GM21529 (cell line): ENCODE measurements at regions not wholly inside any gene's neighbourhood (a gene's known extent, or its start where the extent isn't known, plus 50 kb on each side); places are given as distances from the start of the nearest gene placed in this dataset.

Experiments
- ATAC-seq: cut with Tn5 transposase; IDR thresholded peaks from one replicate; pipeline ENCODE4 v1.9.1; 2021; ENCODE audit not compliant: unreplicated experiment

GRCh38 chr3:82311901-82312300, 550.5 kb upstream of the GBE1 start:
- ATAC-seq: no peak

DNA sequence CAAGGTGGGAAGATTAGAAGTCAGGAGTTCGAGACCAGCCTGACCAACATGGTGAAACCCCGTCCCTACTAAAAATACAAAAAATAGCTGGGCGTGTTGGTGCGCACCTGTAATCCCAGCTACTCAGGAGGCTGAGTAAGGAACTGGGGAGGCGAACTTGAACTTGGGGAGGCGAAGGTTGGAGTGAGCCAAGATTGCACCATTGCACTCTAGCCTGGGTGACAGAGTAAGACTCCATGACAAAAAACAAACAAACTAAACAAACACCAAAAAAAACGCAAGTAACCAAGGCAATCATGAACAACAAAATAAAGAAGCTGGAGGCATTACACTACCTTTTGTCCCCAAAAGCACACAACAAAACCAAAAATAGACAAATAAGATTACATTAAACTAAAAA, 547.3 kb upstream of the GBE1 start:
- no peak for ATAC-seq

GRCh38 chr3:82306189-82306588, 544.7 kb upstream of the GBE1 start:
- no peak for ATAC-seq

DNA sequence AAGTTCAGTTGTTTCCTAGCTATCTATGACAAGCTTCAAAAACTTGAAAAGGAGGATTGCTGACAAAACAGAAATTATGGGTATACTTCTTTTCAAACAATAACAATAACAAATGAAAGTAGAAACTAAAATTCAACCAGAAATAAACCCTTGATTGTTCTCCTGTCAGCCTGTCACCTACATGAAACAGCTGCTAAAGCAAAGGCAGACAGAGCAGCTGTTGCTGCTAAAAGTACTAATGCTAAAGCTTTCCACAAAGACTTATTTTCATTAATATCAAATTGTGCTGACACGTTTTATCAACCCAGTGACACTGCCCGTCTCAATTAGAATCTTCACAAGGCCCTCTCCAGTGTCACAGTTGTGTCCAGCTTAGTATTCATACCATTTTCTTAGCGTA, 533.2 kb upstream of the GBE1 start:
- no peak for ATAC-seq

GRCh38 chr3:82293867-82294266, 532.4 kb upstream of the GBE1 start:
- peak; percentile 68 for ATAC-seq

DNA sequence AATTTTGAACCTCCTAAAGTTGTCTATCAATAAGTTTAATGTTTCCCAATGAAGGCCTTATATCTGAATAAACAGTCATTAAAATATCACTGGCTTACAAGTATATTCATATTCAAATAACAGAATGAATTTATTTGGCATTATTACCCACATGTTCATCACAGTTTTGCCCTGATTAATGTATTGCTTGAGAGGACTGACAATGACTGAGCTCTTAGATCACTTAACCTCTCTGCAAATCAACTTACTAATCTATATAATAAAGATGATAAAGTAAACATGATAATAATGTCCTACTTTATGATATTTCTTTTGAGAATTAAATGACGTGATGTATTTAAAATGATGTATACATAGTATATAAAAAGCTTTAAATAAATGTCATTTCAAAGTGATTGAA, 532.0 kb upstream of the GBE1 start:
- no peak for ATAC-seq

DNA sequence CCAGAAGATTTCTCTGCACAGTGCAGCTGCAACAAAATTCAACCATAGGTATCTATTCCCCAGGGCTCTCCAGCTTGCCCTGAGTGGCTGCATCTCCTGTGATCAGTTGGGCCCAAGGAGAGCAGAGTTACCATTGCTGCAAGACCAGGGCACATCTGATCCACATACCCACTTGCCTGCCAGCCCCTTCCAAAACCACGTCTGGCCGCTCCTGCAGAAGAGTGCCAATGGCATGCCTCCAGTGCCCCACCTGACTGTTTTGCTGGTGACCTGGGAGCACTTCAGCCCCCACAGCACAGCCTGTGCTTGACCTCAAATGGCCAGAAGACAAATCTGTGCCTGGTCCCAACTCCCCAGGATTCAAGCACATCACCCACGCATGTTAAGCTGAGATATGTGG, 526.1 kb upstream of the GBE1 start:
- ATAC-seq: no peak

GRCh38 chr3:82281205-82281604, 519.8 kb upstream of the GBE1 start:
- no peak for ATAC-seq

DNA sequence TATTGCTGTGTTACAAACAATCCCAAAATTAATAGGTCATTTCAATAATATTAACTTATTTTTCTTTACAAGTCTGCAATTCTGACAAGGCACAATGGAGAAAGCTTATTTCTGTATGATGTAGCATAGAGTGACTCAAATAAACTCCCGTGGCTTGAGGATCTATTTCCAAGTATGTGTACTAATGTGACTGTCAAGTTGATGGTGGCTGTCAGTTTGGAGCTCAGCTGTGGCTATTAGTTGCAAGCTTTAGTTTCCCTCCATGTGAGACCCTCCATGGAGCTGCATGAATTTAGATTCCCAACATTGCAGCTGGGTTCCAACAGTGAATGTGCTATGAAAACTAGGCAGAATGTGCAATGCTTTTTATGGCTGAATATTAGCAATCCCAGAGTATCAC, 515.5 kb upstream of the GBE1 start:
- ATAC-seq: no peak

GRCh38 chr3:82274897-82275296, 513.5 kb upstream of the GBE1 start:
- ATAC-seq: no peak

DNA sequence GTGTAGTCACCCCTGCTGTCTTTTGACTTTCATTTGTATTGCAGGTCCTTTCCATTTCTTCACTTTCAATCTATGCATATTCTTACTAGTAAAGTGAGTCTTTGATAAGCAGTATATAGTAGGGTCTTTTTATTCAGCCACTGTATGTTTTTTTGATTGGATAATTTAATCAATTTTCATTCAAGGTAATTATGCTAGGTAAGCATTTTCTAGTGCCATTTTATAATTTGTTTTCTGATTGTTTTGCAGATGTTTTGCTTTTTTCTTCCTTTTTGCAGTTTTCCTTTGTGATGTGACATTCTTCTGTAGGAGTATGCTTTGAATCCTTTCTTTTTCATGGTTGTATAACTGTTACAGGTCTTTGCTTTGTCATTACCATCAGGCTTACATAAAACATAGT, 504.3 kb upstream of the GBE1 start:
- no peak for ATAC-seq

DNA sequence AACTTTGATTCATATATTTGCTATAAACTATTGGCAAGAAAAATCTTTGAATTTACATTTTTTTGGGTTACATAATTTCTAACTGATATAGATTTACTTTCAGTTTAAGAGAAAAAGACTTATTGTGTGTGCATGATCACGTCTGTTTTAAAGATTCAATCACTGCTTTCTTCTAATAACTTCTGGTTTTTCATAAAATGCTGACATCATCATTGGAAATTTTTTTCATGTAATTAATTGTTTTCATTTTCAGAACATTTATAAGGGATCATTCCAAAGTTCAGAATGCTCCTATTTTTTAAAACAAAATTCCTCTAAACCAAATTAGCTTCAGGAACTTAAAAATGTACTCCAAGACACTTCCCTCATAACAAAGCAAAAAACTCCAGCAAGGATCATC, 500.7 kb upstream of the GBE1 start:
- no peak for ATAC-seq

DNA sequence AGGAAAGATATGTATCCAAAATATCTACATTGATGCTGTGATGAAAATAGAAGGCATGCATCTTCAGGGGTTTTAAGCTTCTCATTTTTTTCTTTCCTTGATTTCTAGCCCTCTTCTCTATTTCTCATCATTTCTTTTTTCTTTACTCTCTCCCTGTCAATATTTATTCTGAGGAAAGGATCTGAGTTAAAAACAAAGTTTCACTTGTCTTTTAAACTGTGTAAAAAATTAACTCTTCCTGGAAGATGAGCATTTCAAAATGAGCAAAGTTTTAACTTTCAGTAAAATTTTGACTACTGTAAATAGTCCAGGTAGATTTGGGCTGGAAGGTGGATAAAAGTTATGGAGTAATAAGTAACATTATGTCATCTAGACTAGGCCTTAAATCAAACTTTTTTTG, 500.2 kb upstream of the GBE1 start:
- no peak for ATAC-seq

DNA sequence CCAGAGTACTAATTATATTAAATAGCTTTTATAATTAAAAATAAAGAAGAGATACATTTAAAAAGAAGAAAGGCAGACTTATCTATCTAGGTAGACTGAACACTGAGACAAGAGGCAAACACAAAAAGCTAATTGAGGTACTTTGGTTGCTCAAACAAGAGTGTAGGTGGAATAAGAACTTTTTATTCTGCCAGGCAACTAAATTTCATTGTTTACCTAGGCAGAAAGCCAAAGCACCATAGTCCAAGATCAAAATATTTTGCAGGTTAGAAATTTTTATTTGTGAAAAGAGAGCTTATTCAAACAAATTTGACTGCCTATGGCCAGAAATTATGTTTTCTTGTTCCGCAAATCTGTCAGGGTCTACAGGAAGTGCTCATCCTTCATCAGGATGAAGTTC, 499.6 kb upstream of the GBE1 start:
- ATAC-seq: no peak

DNA sequence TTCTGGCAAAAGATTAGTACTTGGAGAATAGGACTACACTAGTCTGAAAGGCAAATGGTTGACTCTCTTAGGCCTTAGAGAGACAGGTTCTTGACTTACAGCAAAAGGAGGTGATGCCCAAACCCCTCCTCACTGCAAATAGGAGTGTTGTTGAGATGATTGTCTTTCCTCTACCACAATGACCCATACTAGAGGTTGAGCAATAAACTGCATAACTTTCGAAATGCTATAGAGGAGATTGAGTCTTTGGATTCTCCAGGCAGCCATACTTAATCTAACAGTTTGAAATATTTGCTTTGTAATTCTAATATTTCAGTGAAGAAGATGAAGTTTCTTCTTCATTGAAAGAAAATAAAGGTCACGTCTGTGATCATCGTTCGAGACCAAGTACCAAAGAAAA, 498.5 kb upstream of the GBE1 start:
- ATAC-seq: no peak

DNA sequence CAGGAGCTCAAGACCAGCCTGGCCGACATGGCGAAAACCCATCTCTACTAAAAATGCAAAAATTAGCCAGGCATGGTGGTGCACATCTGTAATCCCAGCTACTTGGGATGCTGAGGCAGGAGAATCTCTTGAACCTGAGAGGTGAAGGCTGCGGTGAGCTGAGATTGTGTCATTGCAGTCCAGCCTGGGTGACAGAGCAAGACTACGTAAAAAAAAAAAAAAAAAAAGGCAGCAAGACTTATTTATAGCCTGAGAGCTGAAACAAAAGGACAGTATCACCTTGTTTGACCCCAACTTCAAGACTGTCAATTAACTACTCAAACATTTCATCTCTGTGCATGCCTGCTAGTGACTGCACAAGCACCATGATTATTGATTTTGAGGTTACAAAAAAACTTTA, 478.9 kb upstream of the GBE1 start:
- no peak for ATAC-seq

DNA sequence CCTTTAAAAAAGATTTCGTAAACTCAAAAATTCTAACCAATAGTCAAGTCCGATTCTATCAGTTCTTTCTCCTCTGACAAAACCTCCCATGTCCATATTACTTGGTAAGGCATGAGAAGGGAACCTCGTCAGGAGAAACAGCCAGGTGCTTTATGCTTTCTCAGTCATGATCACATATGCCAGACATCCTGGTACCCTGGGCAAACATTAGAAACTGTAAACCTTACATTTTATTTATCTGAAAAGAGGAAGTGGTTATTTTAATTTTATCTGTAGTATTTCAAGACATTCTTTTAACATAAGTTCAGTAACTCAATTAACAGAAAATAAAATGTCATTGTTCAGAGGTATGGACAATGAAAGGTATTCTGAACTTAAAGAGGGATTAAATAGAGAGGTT, 474.8 kb upstream of the GBE1 start:
- no peak for ATAC-seq

GRCh38 chr3:82229397-82229796, 468.0 kb upstream of the GBE1 start:
- ATAC-seq: peak; percentile 87

- no peak for ATAC-seq
Observed at GRCh38 chr3:82224661-82225060, 463.2 kb upstream of the GBE1 start.

DNA sequence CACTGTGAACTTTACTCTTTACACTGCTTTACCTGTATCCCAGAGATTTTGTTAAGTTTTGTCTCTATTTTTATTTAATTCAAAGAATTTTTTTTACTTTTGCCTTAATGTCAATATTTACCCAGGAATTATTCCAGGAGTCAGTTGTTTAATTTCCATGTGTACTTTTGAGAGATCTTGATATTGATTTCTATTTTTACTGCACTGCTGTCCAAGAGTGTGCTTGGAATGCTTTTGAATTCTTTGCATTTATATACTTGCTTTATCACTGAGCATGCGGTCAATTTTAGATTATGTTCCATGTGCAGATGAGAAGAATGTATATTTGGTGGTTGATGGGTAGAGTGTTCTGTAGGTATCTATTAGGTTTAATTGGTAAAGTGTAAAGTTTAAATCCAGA, 461.0 kb upstream of the GBE1 start:
- ATAC-seq: no peak

- no peak for ATAC-seq
Observed at GRCh38 chr3:82217571-82217970, 456.1 kb upstream of the GBE1 start.

DNA sequence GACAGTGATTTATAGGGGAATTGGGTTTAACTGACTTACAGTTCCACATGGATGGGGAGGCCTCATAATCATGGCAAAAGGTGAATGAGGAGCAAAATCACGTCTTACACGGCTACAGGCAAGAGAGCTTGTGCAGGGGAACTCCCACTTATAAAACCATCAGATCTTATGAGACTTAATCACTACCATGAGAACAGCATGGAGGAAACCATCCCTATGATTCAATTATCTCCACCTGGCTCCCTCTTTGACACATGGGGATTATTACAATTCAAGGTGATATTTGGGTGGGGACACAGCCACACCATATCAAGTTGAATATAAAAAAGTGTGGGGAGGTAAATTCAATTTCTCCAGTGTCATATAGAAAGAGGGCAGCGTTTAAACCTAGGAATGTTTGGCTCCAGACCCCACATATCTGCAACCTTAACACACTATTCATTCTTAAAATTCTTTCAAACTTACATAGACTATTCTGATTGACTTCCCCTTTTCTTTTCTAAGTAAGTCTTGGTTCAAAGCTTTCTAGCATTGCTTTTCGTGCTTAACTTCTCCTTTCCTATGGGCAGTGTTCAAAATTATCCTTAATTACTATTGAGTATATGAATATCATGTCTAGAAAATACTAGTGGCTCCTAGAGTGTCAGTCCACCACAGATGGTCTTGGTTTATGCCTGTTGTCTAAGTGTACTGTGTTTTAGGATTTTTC, 446.7 kb upstream of the GBE1 start:
- ATAC-seq: no peak

- ATAC-seq: no peak
Observed at GRCh38 chr3:82202269-82202668, 440.8 kb upstream of the GBE1 start.

- ATAC-seq: no peak
Observed at GRCh38 chr3:82201316-82201715, 439.9 kb upstream of the GBE1 start.
